ENCODE measurements at regions not wholly inside any gene's neighbourhood (a gene's known extent, or its start where the extent isn't known, plus 50 kb on each side); places are given as distances from the start of the nearest gene placed in this dataset.

DNA sequence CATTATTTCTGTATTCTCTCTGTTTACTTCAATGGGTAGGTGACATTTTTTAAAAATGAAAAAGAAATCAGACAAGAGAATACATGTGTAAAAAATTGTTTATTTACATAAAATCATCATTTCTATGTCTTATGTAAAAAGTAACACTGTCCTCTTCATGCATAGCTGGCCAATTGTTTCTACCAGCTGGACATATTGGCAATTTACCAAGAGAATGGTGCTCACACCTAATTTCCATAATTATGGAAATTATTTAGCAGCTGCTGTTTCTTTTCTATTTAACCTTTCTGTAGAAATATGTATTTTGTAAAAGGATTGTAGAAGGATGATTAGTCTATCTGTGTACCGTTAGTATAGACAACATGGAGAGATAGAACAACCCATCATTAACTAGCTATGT, 791.9 kb downstream of the TRIB2 start:
- no peak overlapping the region for H3K9ac ChIP-seq (ENCODE audit: control insufficient read depth, insufficient read depth, low read length)
- TF ChIP-seq, protein P1, sequence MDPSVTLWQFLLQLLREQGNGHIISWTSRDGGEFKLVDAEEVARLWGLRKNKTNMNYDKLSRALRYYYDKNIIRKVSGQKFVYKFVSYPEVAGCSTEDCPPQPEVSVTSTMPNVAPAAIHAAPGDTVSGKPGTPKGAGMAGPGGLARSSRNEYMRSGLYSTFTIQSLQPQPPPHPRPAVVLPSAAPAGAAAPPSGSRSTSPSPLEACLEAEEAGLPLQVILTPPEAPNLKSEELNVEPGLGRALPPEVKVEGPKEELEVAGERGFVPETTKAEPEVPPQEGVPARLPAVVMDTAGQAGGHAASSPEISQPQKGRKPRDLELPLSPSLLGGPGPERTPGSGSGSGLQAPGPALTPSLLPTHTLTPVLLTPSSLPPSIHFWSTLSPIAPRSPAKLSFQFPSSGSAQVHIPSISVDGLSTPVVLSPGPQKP (IDR thresholded peaks at IDR 0.05; ENCODE audit: low read depth, low read length): no peak
- TF ChIP-seq FOS (IDR thresholded peaks at IDR 0.05; ENCODE audit: borderline replicate concordance, extremely low read depth, insufficient read length) (no peak), SIN3A (IDR thresholded peaks at IDR 0.05; ENCODE audit: low read depth, low read length) (no peak)
- TF ChIP-seq, protein P2, sequence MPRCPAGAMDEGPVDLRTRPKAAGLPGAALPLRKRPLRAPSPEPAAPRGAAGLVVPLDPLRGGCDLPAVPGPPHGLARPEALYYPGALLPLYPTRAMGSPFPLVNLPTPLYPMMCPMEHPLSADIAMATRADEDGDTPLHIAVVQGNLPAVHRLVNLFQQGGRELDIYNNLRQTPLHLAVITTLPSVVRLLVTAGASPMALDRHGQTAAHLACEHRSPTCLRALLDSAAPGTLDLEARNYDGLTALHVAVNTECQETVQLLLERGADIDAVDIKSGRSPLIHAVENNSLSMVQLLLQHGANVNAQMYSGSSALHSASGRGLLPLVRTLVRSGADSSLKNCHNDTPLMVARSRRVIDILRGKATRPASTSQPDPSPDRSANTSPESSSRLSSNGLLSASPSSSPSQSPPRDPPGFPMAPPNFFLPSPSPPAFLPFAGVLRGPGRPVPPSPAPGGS (IDR thresholded peaks at IDR 0.05; ENCODE audit: borderline replicate concordance, insufficient read depth, low read depth, low read length, poor library complexity, severe bottlenecking): no peak
- H2AFZ ChIP-seq (ENCODE audit: control insufficient read depth, low read depth, low read length): no peak overlapping the region
- no peaks in the 10 kb centered on the region for H3K4me1 ChIP-seq (ENCODE audit: control insufficient read depth, insufficient read depth, low read length)
- H3K36me3 ChIP-seq (ENCODE audit: control insufficient read depth in 2 of 2, insufficient read depth in 2 of 2, low read length in 1 of 2): no peaks in the 10 kb centered on the region
- no TSS peak for BruUV-seq (replicated peaks)
- H3K27me3 ChIP-seq (replicated peaks in 1 of 2; ENCODE audit: control insufficient read depth in 2 of 2, insufficient read depth in 2 of 2, low read length in 1 of 2): no peaks in the 10 kb centered on the region
- ATAC-seq (no peak), FAIRE-seq (no peak), DNase-seq (ENCODE audit: low read depth, low spot score) (no peak)
- POLR2A ChIA-PET: no interaction called here
- no peak overlapping the region for H3K27ac ChIP-seq (ENCODE audit: control insufficient read depth, insufficient read depth)
- no peaks in the 10 kb centered on the region for H3K79me2 ChIP-seq (ENCODE audit: control insufficient read depth, insufficient read depth, low read length)
- no peak overlapping the region for H3K4me2 ChIP-seq (ENCODE audit: control insufficient read depth, insufficient read depth)
- peaks cover 2% of the 10 kb centered on the region; the same call in 2 of the 3 replicates for H3K9me3 ChIP-seq (replicated peaks; ENCODE audit: control insufficient read depth, insufficient read depth, low read length)
- RAD21 ChIA-PET (ENCODE audit: unreplicated experiment): interaction anchor here (0.6 to 1.0 kb wide), 2 partner anchors 10 to 46 kb away, joined by 3 read pairs; no protein-coding TSS in a partner anchor
- H4K20me1 ChIP-seq (ENCODE audit: control insufficient read depth, insufficient read depth): no peaks in the 10 kb centered on the region
- CTCF ChIA-PET: interaction anchor here (1.2 to 3.0 kb wide), 2 partner anchors 10 to 18 kb away, joined by 4 to 10 read pairs; no protein-coding TSS in a partner anchor
- no peak overlapping the region for H3K4me3 ChIP-seq
- in situ Hi-C loops (cut with MboI) (no loop called here), intact Hi-C loops (cut with micrococcal nuclease; ENCODE audit: unreplicated experiment) (no loop called here)
- SMC1A ChIA-PET (ENCODE audit: uncharacterized antibody, unreplicated experiment): interaction anchor here (1.2 to 4.0 kb wide), 6 partner anchors 9 to 50 kb away, joined by 3 to 33 read pairs (median 8); no protein-coding TSS in a partner anchor
- WGBS (ENCODE audit: insufficient coverage, insufficient replicate concordance, low lambda C conversion rate, missing lambda C conversion rate): 95% methylated on average over 1 of the region's 1 CpG

DNA sequence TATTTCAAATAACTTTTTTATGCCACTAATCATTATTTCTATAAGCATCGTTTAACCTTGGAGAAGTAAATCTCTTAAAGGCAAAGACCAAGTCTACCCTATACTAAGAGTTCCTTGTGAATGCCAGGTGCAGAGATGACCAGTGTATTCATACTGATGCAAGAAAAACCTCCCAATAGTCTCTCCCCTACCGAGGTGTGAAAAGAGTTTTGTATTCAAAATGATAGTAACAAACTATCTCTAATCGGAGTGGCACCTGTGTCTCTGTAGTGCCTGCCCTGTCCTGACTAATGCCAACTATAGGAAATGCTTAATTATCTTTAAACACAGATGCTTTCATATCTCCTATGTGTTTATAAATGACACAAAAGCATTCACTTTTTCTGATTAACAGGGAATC, 798.5 kb downstream of the TRIB2 start:
- no peak for DNase-seq (ENCODE audit: low read depth, low spot score)
- 65% methylated on average over 3 of the region's 3 CpGs for WGBS (ENCODE audit: insufficient coverage, insufficient replicate concordance, low lambda C conversion rate, missing lambda C conversion rate)
- in situ Hi-C loops (cut with MboI): no loop called here
- no peak for FAIRE-seq
- no peak overlapping the region for H3K4me3 ChIP-seq
- ATAC-seq: no peak
- SMC1A ChIA-PET (ENCODE audit: uncharacterized antibody, unreplicated experiment): no interaction called here
- H3K36me3 ChIP-seq (ENCODE audit: control insufficient read depth in 2 of 2, insufficient read depth in 2 of 2, low read length in 1 of 2): no peaks in the 10 kb centered on the region
- H3K27me3 ChIP-seq (replicated peaks in 1 of 2; ENCODE audit: control insufficient read depth in 2 of 2, insufficient read depth in 2 of 2, low read length in 1 of 2): no peaks in the 10 kb centered on the region
- intact Hi-C loops (cut with micrococcal nuclease; ENCODE audit: unreplicated experiment): no loop called here
- H3K4me1 ChIP-seq (ENCODE audit: control insufficient read depth, insufficient read depth, low read length): no peaks in the 10 kb centered on the region
- no peaks in the 10 kb centered on the region for H3K79me2 ChIP-seq (ENCODE audit: control insufficient read depth, insufficient read depth, low read length)
- CTCF ChIA-PET: no interaction called here
- no peak overlapping the region for H3K4me2 ChIP-seq (ENCODE audit: control insufficient read depth, insufficient read depth)
- no peaks in the 10 kb centered on the region for H4K20me1 ChIP-seq (ENCODE audit: control insufficient read depth, insufficient read depth)
- BruUV-seq (replicated peaks): no TSS peak
- no peak overlapping the region for H3K27ac ChIP-seq (ENCODE audit: control insufficient read depth, insufficient read depth)
- no peak overlapping the region for H3K9ac ChIP-seq (ENCODE audit: control insufficient read depth, insufficient read depth, low read length)
- RAD21 ChIA-PET (ENCODE audit: unreplicated experiment): no interaction called here
- H2AFZ ChIP-seq (ENCODE audit: control insufficient read depth, low read depth, low read length): no peak overlapping the region
- peaks cover 2% of the 10 kb centered on the region for H3K9me3 ChIP-seq (replicated peaks; ENCODE audit: control insufficient read depth, insufficient read depth, low read length)
- POLR2A ChIA-PET: no interaction called here
- TF ChIP-seq LARP7 (IDR thresholded peaks at IDR 0.05): no peak
- TF ChIP-seq ZSCAN29 (IDR thresholded peaks at IDR 0.05): no peak
- no peak for TF ChIP-seq MYB (IDR thresholded peaks at IDR 0.05; ENCODE audit: borderline replicate concordance, low read depth, low read length)
- no peak for TF ChIP-seq MXI1 (IDR thresholded peaks at IDR 0.05; ENCODE audit: low read depth, low read length)
- TF ChIP-seq SMAD5 (IDR thresholded peaks at IDR 0.05; ENCODE audit: low read depth): no peak
- no peak for TF ChIP-seq POLR2AphosphoS5 (IDR thresholded peaks at IDR 0.05; ENCODE audit: low read length)
- no peak for TF ChIP-seq RBBP5 (conservative IDR thresholded peaks at IDR 0.05)
- TF ChIP-seq, protein P3, sequence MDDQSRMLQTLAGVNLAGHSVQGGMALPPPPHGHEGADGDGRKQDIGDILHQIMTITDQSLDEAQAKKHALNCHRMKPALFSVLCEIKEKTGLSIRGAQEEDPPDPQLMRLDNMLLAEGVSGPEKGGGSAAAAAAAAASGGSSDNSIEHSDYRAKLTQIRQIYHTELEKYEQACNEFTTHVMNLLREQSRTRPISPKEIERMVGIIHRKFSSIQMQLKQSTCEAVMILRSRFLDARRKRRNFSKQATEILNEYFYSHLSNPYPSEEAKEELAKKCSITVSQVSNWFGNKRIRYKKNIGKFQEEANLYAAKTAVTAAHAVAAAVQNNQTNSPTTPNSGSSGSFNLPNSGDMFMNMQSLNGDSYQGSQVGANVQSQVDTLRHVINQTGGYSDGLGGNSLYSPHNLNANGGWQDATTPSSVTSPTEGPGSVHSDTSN (IDR thresholded peaks at IDR 0.05; ENCODE audit: insufficient replicate concordance, low read depth, low read length): no peak
- no peak for TF ChIP-seq SMAD1 (IDR thresholded peaks at IDR 0.05; ENCODE audit: low read depth, partially characterized antibody)
- TF ChIP-seq STAT3 (IDR thresholded peaks at IDR 0.05; ENCODE audit: low read depth, low read length): no peak
- TF ChIP-seq TCF3 (IDR thresholded peaks at IDR 0.05; ENCODE audit: borderline replicate concordance, insufficient read depth, low read depth, low read length): no peak
- TF ChIP-seq BACH1 (IDR thresholded peaks at IDR 0.05; ENCODE audit: borderline replicate concordance): no peak
